ENCODE measurements at regions not wholly inside any gene's neighbourhood (a gene's known extent, or its start where the extent isn't known, plus 50 kb on each side); places are given as distances from the start of the nearest gene placed in this dataset.
"Not testable (repeated sequence)": the region's sequence is repeated elsewhere in the genome, so short reads cannot be mapped to it uniquely, and the experiment has no call there.

- no peak for DNase-seq (ENCODE audit: low spot score)
These were observed 488.8 kb upstream of the RAB6C start for GRCh38 chr2:129490641-129491040.

GRCh38 chr2:129491308-129491707, 488.2 kb upstream of the RAB6C start:
- DNase-seq (ENCODE audit: low spot score): no peak

- DNase-seq (ENCODE audit: low spot score): no peak
These were observed 486.9 kb upstream of the RAB6C start for GRCh38 chr2:129492548-129492947.

- no peak for DNase-seq (ENCODE audit: low spot score)
These were observed 479.7 kb upstream of the RAB6C start for GRCh38 chr2:129499747-129500146.

GRCh38 chr2:129502781-129503180, 476.7 kb upstream of the RAB6C start:
- DNase-seq (ENCODE audit: low spot score): no peak

- DNase-seq (ENCODE audit: low spot score): no peak
These were observed 474.8 kb upstream of the RAB6C start for GRCh38 chr2:129504646-129505045.

- DNase-seq (ENCODE audit: low spot score): no peak
These were observed 460.5 kb upstream of the RAB6C start for GRCh38 chr2:129518937-129519336.

- not testable (repeated sequence) for DNase-seq (ENCODE audit: low spot score)
These were observed 447.3 kb upstream of the RAB6C start for GRCh38 chr2:129532158-129532557.

GRCh38 chr2:129548880-129549279, 430.6 kb upstream of the RAB6C start:
- DNase-seq (ENCODE audit: low spot score): no peak

GRCh38 chr2:129550536-129550935, 428.9 kb upstream of the RAB6C start:
- DNase-seq (ENCODE audit: low spot score): no peak

- no peak for DNase-seq (ENCODE audit: low spot score)
These were observed 425.1 kb upstream of the RAB6C start for GRCh38 chr2:129554373-129554772.

- no peak for DNase-seq (ENCODE audit: low spot score)
These were observed 420.4 kb upstream of the RAB6C start for GRCh38 chr2:129559101-129559500.

- no peak for DNase-seq (ENCODE audit: low spot score)
These were observed 413.8 kb upstream of the RAB6C start for GRCh38 chr2:129565551-129566109.

- DNase-seq (ENCODE audit: low spot score): not testable (repeated sequence)
These were observed 408.7 kb upstream of the RAB6C start for GRCh38 chr2:129570812-129571211.

GRCh38 chr2:129575431-129575830, 404.0 kb upstream of the RAB6C start:
- DNase-seq (ENCODE audit: low spot score): no peak

GRCh38 chr2:129575880-129576279, 403.6 kb upstream of the RAB6C start:
- DNase-seq (ENCODE audit: low spot score): no peak

GRCh38 chr2:129580001-129580400, 399.5 kb upstream of the RAB6C start:
- DNase-seq (ENCODE audit: low spot score): no peak

GRCh38 chr2:129585760-129586159, 393.7 kb upstream of the RAB6C start:
- no peak for DNase-seq (ENCODE audit: low spot score)

GRCh38 chr2:129587426-129588064, 391.9 kb upstream of the RAB6C start:
- DNase-seq (ENCODE audit: low spot score): no peak

- DNase-seq (ENCODE audit: low spot score): no peak
These were observed 374.9 kb upstream of the RAB6C start for GRCh38 chr2:129604560-129604959.

GRCh38 chr2:129605646-129606045, 373.8 kb upstream of the RAB6C start:
- DNase-seq (ENCODE audit: low spot score): no peak

- DNase-seq (ENCODE audit: low spot score): no peak
These were observed 372.8 kb upstream of the RAB6C start for GRCh38 chr2:129606496-129607270.

- DNase-seq (ENCODE audit: low spot score): no peak
These were observed 370.2 kb upstream of the RAB6C start for GRCh38 chr2:129609224-129609623.
